ENCODE measurements at regions not wholly inside any gene's neighbourhood (a gene's known extent, or its start where the extent isn't known, plus 50 kb on each side); places are given as distances from the start of the nearest gene placed in this dataset.

GRCh38 chr2:52334185-52334584 is 1302.3 kb upstream of the NRXN1 start:
- TF ChIP-seq CTCF (IDR thresholded peaks at IDR 0.05) (no peak), POLR2AphosphoS5 (IDR thresholded peaks at IDR 0.05) (no peak), EP300 (IDR thresholded peaks at IDR 0.05) (no peak), POLR2A (IDR thresholded peaks at IDR 0.05) (no peak)
